PC-3 (cell line): ENCODE measurements at regions not wholly inside any gene's neighbourhood (a gene's known extent, or its start where the extent isn't known, plus 50 kb on each side); places are given as distances from the start of the nearest gene placed in this dataset.

Experiments
- EZH2 ChIP-seq: fragments of 300-600 bp; sonication (generic); IDR thresholded peaks from one replicate; pipeline ENCODE4 v1.6.1; 2017; ENCODE audit warnings: antibody characterized with exemption, mild to moderate bottlenecking, low read length; ENCODE audit not compliant: unreplicated experiment
- EZH2phosphoT487 ChIP-seq: fragments of 300-600 bp; sonication (generic); IDR thresholded peaks from 2 replicates; pipeline ENCODE4 v1.6.1; 2018; ENCODE audit warnings: mild to moderate bottlenecking, antibody characterized with exemption, low read length, borderline replicate concordance
- TF ChIP-seq, protein P1 (sequence below): fragments of 300-600 bp; sonication (generic); conservative IDR thresholded peaks from 2 replicates; pipeline ENCODE4 v1.5.1; 2017; ENCODE audit warnings: antibody characterized with exemption, low read depth, mild to moderate bottlenecking, low read length

DNA sequence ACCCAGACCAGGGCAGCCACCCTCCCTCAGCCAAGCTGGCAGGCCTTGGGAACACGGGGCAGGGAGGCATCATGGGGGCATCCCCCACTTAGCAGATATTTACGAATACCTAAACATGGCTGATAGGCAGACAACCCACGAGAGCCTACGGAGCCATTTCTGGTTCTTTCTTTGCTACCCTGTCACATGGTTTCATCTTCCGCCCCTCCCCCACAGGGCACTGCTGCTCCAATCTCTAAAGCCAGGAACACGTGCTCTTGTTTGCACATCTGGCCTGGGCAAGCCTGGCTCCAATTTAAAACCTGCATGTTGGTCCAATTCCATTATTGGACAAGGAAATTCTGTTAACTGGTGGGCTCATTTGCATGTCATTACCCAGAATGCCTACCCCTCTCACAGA, 447.4 kb upstream of the NR2F2 start:
- TF ChIP-seq, protein P1, sequence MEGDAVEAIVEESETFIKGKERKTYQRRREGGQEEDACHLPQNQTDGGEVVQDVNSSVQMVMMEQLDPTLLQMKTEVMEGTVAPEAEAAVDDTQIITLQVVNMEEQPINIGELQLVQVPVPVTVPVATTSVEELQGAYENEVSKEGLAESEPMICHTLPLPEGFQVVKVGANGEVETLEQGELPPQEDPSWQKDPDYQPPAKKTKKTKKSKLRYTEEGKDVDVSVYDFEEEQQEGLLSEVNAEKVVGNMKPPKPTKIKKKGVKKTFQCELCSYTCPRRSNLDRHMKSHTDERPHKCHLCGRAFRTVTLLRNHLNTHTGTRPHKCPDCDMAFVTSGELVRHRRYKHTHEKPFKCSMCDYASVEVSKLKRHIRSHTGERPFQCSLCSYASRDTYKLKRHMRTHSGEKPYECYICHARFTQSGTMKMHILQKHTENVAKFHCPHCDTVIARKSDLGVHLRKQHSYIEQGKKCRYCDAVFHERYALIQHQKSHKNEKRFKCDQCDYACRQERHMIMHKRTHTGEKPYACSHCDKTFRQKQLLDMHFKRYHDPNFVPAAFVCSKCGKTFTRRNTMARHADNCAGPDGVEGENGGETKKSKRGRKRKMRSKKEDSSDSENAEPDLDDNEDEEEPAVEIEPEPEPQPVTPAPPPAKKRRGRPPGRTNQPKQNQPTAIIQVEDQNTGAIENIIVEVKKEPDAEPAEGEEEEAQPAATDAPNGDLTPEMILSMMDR = no peak
- TF ChIP-seq EZH2 (no peak), EZH2phosphoT487 (no peak)
